ENCODE measurements at regions not wholly inside any gene's neighbourhood (a gene's known extent, or its start where the extent isn't known, plus 50 kb on each side); places are given as distances from the start of the nearest gene placed in this dataset.

DNA sequence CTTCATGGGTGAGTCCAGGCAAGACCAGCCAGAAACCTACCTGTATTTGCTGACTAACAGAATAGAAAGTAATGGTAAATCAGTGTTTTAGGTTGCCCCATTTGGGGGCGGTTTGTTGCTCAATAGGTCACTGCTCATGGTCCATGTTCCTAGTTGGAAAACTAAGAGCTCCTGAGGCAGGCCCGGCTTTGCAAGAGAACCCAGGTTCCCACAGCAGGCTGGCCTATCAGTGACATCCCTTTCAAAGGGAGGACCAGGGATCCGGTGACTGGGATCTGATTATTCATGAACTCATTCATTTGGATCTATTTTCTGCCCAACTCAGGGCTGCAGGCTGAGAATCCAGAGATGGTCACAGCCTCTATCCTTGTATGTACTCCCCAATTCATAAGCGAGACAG, 163.9 kb downstream of the WNT7A start:
- Histone ChIP-seq H3K27me3 (ENCODE audit: control insufficient read depth, insufficient read depth, low read length) (peaks cover 5% of the 10 kb centered on the region), H3K9me3 (replicated peaks; ENCODE audit: control insufficient read depth, low read depth, low read length) (peaks cover 4% of the 10 kb centered on the region), H3K4me1 (ENCODE audit: control insufficient read depth, insufficient read depth, low read length) (no peaks in the 10 kb centered on the region), H3K36me3 (ENCODE audit: control insufficient read depth, insufficient read depth, low read length) (no peaks in the 10 kb centered on the region), H3K4me3 (ENCODE audit: low read length) (no peak overlapping the region), H3K27ac (ENCODE audit: low read length) (no peak overlapping the region)
- WGBS (ENCODE audit: insufficient coverage): 100% methylated on average over 1 of the region's 4 CpGs
- DNase-seq: no peak

GRCh38 chr3:13715167-13715954, 164.5 kb downstream of the WNT7A start:
- Histone ChIP-seq H3K4me1 (ENCODE audit: control insufficient read depth, insufficient read depth, low read length) (no peaks in the 10 kb centered on the region), H3K36me3 (ENCODE audit: control insufficient read depth, insufficient read depth, low read length) (no peaks in the 10 kb centered on the region), H3K9me3 (replicated peaks; ENCODE audit: control insufficient read depth, low read depth, low read length) (peaks cover 4% of the 10 kb centered on the region), H3K4me3 (ENCODE audit: low read length) (no peak overlapping the region), H3K27ac (ENCODE audit: low read length) (no peak overlapping the region), H3K27me3 (ENCODE audit: control insufficient read depth, insufficient read depth, low read length) (peaks cover 5% of the 10 kb centered on the region)
- WGBS (ENCODE audit: insufficient coverage): 80% methylated on average over 4 of the region's 4 CpGs
- DNase-seq: no peak

- Histone ChIP-seq H3K4me3 (ENCODE audit: low read length) (no peak overlapping the region), H3K27me3 (ENCODE audit: control insufficient read depth, insufficient read depth, low read length) (peaks cover 4% of the 10 kb centered on the region), H3K9me3 (replicated peaks; ENCODE audit: control insufficient read depth, low read depth, low read length) (peaks cover 4% of the 10 kb centered on the region), H3K4me1 (ENCODE audit: control insufficient read depth, insufficient read depth, low read length) (no peaks in the 10 kb centered on the region), H3K27ac (ENCODE audit: low read length) (no peak overlapping the region), H3K36me3 (ENCODE audit: control insufficient read depth, insufficient read depth, low read length) (no peaks in the 10 kb centered on the region)
- no peak for DNase-seq
- WGBS (ENCODE audit: insufficient coverage): 85% methylated on average over 7 of the region's 7 CpGs
These were observed 165.5 kb downstream of the FBLN2 start for GRCh38 chr3:13714251-13714916.

- no peak overlapping the region for H3K4me3 ChIP-seq (ENCODE audit: low read length)
- H3K27ac ChIP-seq (ENCODE audit: low read length): no peak overlapping the region
- peaks cover 3% of the 10 kb centered on the region for H3K27me3 ChIP-seq (ENCODE audit: control insufficient read depth, insufficient read depth, low read length)
- H3K4me1 ChIP-seq (ENCODE audit: control insufficient read depth, insufficient read depth, low read length): no peaks in the 10 kb centered on the region
- H3K36me3 ChIP-seq (ENCODE audit: control insufficient read depth, insufficient read depth, low read length): no peaks in the 10 kb centered on the region
- peaks cover 4% of the 10 kb centered on the region for H3K9me3 ChIP-seq (replicated peaks; ENCODE audit: control insufficient read depth, low read depth, low read length)
- 83% methylated on average over 4 of the region's 4 CpGs for WGBS (ENCODE audit: insufficient coverage)
- DNase-seq: no peak
These were observed 164.5 kb downstream of the FBLN2 start for GRCh38 chr3:13713396-13713795.

GRCh38 chr3:13712682-13713180, 163.8 kb downstream of the FBLN2 start:
- Histone ChIP-seq H3K27me3 (ENCODE audit: control insufficient read depth, insufficient read depth, low read length) (peaks cover 3% of the 10 kb centered on the region), H3K9me3 (replicated peaks; ENCODE audit: control insufficient read depth, low read depth, low read length) (peaks cover 4% of the 10 kb centered on the region), H3K36me3 (ENCODE audit: control insufficient read depth, insufficient read depth, low read length) (no peaks in the 10 kb centered on the region), H3K27ac (ENCODE audit: low read length) (no peak overlapping the region), H3K4me1 (ENCODE audit: control insufficient read depth, insufficient read depth, low read length) (no peaks in the 10 kb centered on the region), H3K4me3 (ENCODE audit: low read length) (no peak overlapping the region)
- no peak for DNase-seq
- 47% methylated on average over 3 of the region's 3 CpGs for WGBS (ENCODE audit: insufficient coverage)

- H3K36me3 ChIP-seq (ENCODE audit: control insufficient read depth, insufficient read depth, low read length): no peaks in the 10 kb centered on the region
- H3K27ac ChIP-seq (ENCODE audit: low read length): no peak overlapping the region
- peaks cover 3% of the 10 kb centered on the region for H3K27me3 ChIP-seq (ENCODE audit: control insufficient read depth, insufficient read depth, low read length)
- 64% methylated on average over 7 of the region's 9 CpGs for WGBS (ENCODE audit: insufficient coverage)
- H3K9me3 ChIP-seq (replicated peaks; ENCODE audit: control insufficient read depth, low read depth, low read length): peaks cover 4% of the 10 kb centered on the region
- H3K4me1 ChIP-seq (ENCODE audit: control insufficient read depth, insufficient read depth, low read length): no peaks in the 10 kb centered on the region
- DNase-seq: no peak
- no peak overlapping the region for H3K4me3 ChIP-seq (ENCODE audit: low read length)
These were observed 163.2 kb downstream of the FBLN2 start for GRCh38 chr3:13711911-13712650.

GRCh38 chr3:13710251-13710650, 161.3 kb downstream of the FBLN2 start:
- peaks cover 3% of the 10 kb centered on the region for H3K27me3 ChIP-seq (ENCODE audit: control insufficient read depth, insufficient read depth, low read length)
- H3K9me3 ChIP-seq (replicated peaks; ENCODE audit: control insufficient read depth, low read depth, low read length): peaks cover 9% of the 10 kb centered on the region
- H3K4me1 ChIP-seq (ENCODE audit: control insufficient read depth, insufficient read depth, low read length): no peaks in the 10 kb centered on the region
- H3K27ac ChIP-seq (ENCODE audit: low read length): no peak overlapping the region
- H3K36me3 ChIP-seq (ENCODE audit: control insufficient read depth, insufficient read depth, low read length): no peaks in the 10 kb centered on the region
- DNase-seq: no peak
- H3K4me3 ChIP-seq (ENCODE audit: low read length): no peak overlapping the region
- WGBS (ENCODE audit: insufficient coverage): 62% methylated on average over 3 of the region's 3 CpGs

- WGBS (ENCODE audit: insufficient coverage): 74% methylated on average over 1 of the region's 1 CpG
- Histone ChIP-seq H3K27ac (ENCODE audit: low read length) (no peak overlapping the region), H3K4me3 (ENCODE audit: low read length) (no peak overlapping the region), H3K36me3 (ENCODE audit: control insufficient read depth, insufficient read depth, low read length) (no peaks in the 10 kb centered on the region), H3K9me3 (replicated peaks; ENCODE audit: control insufficient read depth, low read depth, low read length) (peaks cover 9% of the 10 kb centered on the region), H3K27me3 (ENCODE audit: control insufficient read depth, insufficient read depth, low read length) (peaks cover 3% of the 10 kb centered on the region), H3K4me1 (ENCODE audit: control insufficient read depth, insufficient read depth, low read length) (no peaks in the 10 kb centered on the region)
- DNase-seq: no peak
These were observed 160.8 kb downstream of the FBLN2 start for GRCh38 chr3:13709706-13710105.

- H3K27me3 ChIP-seq (ENCODE audit: control insufficient read depth, insufficient read depth, low read length): peaks cover 3% of the 10 kb centered on the region
- DNase-seq: no peak
- H3K36me3 ChIP-seq (ENCODE audit: control insufficient read depth, insufficient read depth, low read length): no peaks in the 10 kb centered on the region
- no peak overlapping the region for H3K27ac ChIP-seq (ENCODE audit: low read length)
- WGBS (ENCODE audit: insufficient coverage): 50% methylated on average over 6 of the region's 6 CpGs
- no peaks in the 10 kb centered on the region for H3K4me1 ChIP-seq (ENCODE audit: control insufficient read depth, insufficient read depth, low read length)
- H3K4me3 ChIP-seq (ENCODE audit: low read length): no peak overlapping the region
- H3K9me3 ChIP-seq (replicated peaks; ENCODE audit: control insufficient read depth, low read depth, low read length): peaks cover 9% of the 10 kb centered on the region
These were observed 160.1 kb downstream of the FBLN2 start for GRCh38 chr3:13708871-13709595.
